ENCODE measurements at regions not wholly inside any gene's neighbourhood (a gene's known extent, or its start where the extent isn't known, plus 50 kb on each side); places are given as distances from the start of the nearest gene placed in this dataset.

- FAIRE-seq (no peak), DNase-seq (ENCODE audit: low spot score in 2 of 2) (no peak)
Measured at GRCh38 chr2:16311521-16312440, 353.9 kb downstream of the CYRIA start.

DNA sequence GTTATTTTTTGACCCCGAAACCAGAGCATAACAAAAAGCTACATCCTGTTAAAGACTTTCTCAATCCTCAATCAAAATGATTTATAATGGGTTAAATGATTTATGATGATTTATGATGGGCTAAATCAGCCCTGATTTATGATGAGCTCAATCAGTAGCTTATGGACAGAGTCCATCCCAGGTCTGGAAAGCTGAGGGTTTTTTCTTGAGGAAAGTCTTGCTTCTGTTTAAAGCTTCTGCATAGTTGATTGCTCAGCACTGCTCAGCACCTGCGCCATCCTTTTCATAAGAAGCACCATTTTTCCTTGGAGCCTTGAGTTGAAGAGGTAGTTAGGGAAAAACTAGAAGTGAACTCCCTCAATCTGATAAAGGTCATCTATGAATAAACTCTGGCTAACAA lies 356.8 kb downstream of the CYRIA start:
- FAIRE-seq (no peak), DNase-seq (ENCODE audit: low spot score in 2 of 2) (no peak)

GRCh38 chr2:16304876-16305590 lies 360.6 kb downstream of the CYRIA start:
- no peak for FAIRE-seq
- DNase-seq (ENCODE audit: low spot score in 2 of 2) = no peak

DNA sequence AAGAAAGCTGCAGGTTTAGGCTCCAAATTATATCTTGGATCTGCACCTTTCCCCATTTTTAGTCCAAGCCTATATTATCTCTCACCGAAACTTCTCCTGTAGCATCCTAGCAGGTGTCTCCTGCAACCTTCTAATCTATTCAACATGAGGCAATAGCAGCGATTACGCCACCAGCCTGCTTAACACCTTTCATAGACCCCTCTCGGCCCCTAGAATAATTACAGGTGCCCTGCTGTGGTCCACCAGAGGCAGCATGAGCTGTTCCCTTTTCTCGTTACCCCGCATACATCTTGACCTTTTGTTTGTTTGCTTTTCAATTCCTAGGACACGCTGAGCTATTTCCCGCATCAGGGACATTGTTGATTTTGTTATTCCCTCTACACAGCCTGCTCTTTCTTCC lies 361.9 kb downstream of the CYRIA start:
- no peak for FAIRE-seq
- DNase-seq (ENCODE audit: low spot score in 2 of 2) = no peak

- no peak for FAIRE-seq
Measured at GRCh38 chr2:16303273-16303577, 362.4 kb downstream of the CYRIA start.

GRCh38 chr2:16302431-16303272 lies 362.3 kb downstream of the MYCN start:
- no peak for DNase-seq (ENCODE audit: low spot score in 2 of 2)

More at GRCh38 chr2:16303273-16303577, 362.4 kb downstream of the CYRIA start:
- DNase-seq (ENCODE audit: low spot score in 2 of 2) = no peak

GRCh38 chr2:16301961-16302360 lies 361.6 kb downstream of the MYCN start:
- FAIRE-seq (no peak), DNase-seq (ENCODE audit: low spot score in 2 of 2) (no peak)

More at GRCh38 chr2:16302431-16303272, 362.3 kb downstream of the MYCN start:
- FAIRE-seq = no peak

GRCh38 chr2:16298866-16299265 lies 358.5 kb downstream of the MYCN start:
- DNase-seq (ENCODE audit: low spot score in 2 of 2) (no peak), FAIRE-seq (no peak)

DNA sequence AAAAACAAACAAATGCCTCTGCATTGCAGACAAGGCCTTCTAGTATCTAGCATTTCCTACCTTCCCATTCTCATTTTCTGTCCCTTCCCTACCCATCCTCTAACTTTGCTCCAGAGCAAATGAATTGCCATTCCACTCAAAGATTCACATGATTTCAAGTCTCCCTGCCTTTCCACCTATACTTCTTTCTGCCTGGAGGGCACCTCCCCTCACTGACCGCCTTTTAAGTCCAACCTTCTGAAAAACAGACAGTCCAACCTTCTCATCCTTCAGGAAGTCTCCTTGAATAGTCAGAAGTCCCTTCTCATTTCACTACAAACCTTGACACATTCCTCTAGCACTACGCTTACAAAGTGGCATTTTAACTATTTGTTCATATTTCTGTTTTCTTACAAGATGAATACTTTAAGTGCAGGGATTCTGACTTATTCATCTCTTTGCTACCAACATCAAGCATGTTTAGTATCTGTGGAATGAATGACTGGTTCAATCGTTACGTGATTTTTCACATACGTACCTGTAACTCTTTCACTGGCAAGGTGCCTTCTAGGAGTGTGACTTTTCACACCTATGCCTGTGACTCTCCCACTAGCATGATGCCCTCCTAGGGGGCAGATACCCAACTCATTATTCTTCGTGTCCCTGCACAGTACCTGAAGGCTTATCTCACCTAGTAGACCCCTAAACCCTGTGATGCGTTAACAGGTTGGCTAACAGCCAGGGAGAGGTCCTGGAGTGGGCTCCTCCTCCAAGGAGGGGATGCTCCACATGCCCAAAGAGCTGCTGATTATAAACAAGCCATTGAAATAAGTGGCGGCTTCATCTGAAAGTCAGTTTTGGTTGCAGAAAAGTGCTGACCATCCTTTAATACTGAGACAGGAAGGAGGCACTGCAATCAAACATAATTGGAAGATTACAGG lies 356.2 kb downstream of the MYCN start:
- DNase-seq (ENCODE audit: low spot score in 2 of 2) (no peak), FAIRE-seq (no peak)

- DNase-seq (ENCODE audit: low spot score in 2 of 2) = no peak
- FAIRE-seq = no peak
Measured at GRCh38 chr2:16296038-16296290, 355.6 kb downstream of the MYCN start.

DNA sequence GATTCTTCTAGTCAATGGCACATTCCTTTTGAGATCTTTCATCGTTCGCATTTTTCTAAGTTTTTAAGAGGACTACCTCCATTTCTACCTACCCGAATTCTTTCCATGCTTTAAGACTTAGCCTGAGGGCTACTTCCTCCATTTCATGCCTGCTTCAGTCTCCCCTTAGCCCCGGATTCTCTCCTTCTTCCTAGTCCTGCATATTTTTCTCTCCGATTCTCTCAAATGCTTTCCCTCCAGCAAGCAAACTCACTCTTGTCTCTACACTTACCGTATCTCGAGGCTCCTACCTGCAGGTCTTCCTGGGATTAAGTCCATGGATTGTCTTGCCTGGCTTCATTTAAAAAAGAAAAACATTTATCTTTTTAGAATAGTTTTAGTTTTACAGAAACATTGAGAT lies 354.4 kb downstream of the MYCN start:
- FAIRE-seq = no peak
- DNase-seq (ENCODE audit: low spot score in 2 of 2) = no peak

DNA sequence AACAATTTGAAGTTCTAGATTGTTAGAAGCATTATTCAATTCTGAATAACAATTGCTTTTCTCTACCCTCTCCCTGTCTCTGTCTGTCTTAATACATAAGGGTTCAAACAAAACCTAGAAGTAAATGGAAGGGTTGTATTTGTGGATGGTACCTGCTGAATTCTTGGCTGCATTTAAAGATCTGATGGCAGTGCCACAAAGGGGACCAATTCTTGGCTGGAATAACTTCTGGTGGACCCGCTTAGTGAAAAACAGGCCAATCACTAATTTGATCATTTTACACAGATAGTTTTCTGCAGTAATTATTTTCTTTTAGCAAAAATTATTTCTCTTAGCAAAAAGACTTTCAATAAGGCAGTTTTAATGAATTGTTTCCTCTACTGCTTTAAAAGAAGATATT lies 353.5 kb downstream of the MYCN start:
- FAIRE-seq (no peak), DNase-seq (ENCODE audit: low spot score in 2 of 2) (no peak)

DNA sequence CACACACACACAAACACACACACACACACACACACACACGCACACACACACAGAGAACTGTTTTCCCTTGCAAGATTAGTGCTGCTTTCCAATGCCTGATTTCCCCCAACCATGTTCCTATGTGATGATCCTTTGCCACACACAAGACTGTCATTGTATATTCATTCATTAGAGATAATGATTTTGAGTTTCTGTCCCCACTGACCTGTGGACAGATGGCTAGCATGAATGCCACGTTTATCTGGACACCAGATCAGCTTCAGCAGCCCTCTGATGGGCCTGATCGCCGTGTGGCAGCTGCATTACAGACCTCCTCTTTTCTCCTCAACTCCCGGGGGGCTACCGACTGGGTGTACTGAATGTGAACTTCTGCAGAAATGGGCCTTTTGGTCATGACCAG lies 353.0 kb downstream of the MYCN start:
- DNase-seq (ENCODE audit: low spot score in 2 of 2) = no peak
- no peak for FAIRE-seq

- DNase-seq (ENCODE audit: low spot score in 2 of 2) (no peak), FAIRE-seq (no peak)
Measured at GRCh38 chr2:16291731-16292550, 351.6 kb downstream of the MYCN start.

DNA sequence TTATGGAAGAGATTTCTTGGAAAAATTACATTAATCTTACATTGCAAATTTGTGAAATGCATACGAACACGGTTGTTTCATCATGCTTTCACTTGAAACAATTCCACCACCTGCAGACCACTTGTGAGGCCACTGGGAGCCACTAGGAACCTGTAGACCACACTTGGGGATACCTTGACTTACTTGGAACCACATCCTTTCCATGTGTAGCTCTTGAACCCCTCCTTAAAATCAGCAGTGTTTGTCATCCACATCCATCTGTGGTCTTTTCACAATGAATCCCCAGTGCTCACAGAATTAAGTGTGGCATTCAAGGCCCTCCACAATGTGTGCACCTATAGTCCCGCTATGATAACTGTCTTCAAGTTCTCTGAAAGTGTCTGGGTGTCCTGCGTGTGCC lies 350.9 kb downstream of the MYCN start:
- no peak for DNase-seq (ENCODE audit: low spot score in 2 of 2)
- no peak for FAIRE-seq

- FAIRE-seq (no peak), DNase-seq (ENCODE audit: low spot score in 2 of 2) (no peak)
Measured at GRCh38 chr2:16290311-16291020, 350.1 kb downstream of the MYCN start.

GRCh38 chr2:16288371-16289112 lies 348.2 kb downstream of the MYCN start:
- DNase-seq (ENCODE audit: low spot score in 2 of 2) (no peak), FAIRE-seq (no peak)

DNA sequence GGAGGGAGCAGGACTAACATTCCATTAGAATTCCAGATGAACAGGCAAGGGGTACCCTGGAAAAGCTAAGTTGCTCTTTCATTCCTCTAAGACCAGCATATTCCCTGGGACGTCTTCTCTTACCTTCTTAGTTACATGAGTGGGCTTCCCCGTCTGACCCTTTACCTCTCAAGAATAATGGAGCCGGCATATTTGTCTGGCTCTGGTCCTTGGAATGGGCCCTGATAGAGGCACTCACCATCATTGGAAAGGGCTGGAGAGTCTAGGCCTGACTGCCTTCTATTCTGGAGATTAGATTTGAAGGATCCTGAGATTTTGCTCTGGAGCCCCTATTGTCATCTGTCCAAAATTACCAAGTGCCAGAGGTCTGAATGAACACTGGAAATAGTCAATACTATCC lies 347.5 kb downstream of the MYCN start:
- FAIRE-seq = no peak
- DNase-seq (ENCODE audit: low spot score in 2 of 2) = no peak
